ENCODE measurements at regions not wholly inside any gene's neighbourhood (a gene's known extent, or its start where the extent isn't known, plus 50 kb on each side); places are given as distances from the start of the nearest gene placed in this dataset.

GRCh38 chr11:21635394-21636145, 557.3 kb upstream of the ANO5 start:
- Histone ChIP-seq H3K27ac (no peak overlapping the region), H3K9me3 (no peaks in the 10 kb centered on the region), H3K36me3 (no peaks in the 10 kb centered on the region), H3K27me3 (no peaks in the 10 kb centered on the region), H3K4me3 (no peak overlapping the region), H3K4me1 (no peaks in the 10 kb centered on the region)
- no peak for TF ChIP-seq CTCF (IDR thresholded peaks at IDR 0.05)
- no peak for DNase-seq (ENCODE audit: low spot score in 2 of 2)
- intact Hi-C loops (cut with DNase I): no loop called here

DNA sequence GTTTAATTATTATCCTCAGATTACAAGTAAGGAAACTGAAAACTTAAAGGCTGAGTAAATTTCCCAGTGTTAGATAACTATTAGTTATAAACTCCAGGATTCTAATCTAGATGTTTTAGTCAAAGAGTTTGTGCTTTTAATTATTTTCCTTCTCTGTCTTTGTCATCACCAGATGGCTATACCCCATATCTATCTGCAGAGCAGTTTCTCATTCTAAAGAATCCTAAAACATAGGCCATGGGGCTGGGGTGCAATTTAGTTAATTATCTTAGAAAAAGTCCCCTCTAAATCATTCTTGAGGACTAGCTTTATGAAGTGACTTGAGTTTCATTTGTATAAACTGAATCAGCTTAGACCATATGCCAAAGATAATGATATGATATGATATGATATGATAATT, 556.3 kb upstream of the ANO5 start:
- Histone ChIP-seq H3K27ac (no peak overlapping the region), H3K4me3 (no peak overlapping the region), H3K36me3 (no peaks in the 10 kb centered on the region), H3K27me3 (no peaks in the 10 kb centered on the region), H3K4me1 (no peaks in the 10 kb centered on the region), H3K9me3 (no peaks in the 10 kb centered on the region)
- DNase-seq (ENCODE audit: low spot score in 2 of 2): no peak
- TF ChIP-seq CTCF (IDR thresholded peaks at IDR 0.05): no peak
- intact Hi-C loops (cut with DNase I): no loop called here

DNA sequence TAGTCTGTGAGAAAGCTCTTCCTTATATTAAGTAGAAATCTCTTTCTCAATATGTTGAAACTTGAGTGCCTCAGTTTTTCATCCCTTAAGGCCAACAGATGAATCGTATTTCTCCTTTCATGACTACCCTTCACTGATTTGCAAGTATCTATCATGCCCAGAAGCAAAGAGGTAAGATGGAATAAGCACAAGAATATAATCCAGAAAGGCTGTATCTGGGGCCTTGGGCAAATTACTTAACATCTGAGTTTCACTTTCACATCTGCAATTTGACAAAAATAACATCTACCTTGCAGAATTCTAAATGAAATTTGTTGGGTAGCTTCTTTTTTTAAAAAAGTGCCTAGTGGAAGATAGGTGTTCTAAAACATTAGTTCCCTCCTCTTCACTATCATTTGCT, 552.4 kb upstream of the ANO5 start:
- H3K4me3 ChIP-seq: no peak overlapping the region
- no peak for TF ChIP-seq CTCF (IDR thresholded peaks at IDR 0.05)
- DNase-seq (ENCODE audit: low spot score in 2 of 2): no peak
- no peaks in the 10 kb centered on the region for H3K27me3 ChIP-seq
- H3K27ac ChIP-seq: no peak overlapping the region
- no peaks in the 10 kb centered on the region for H3K4me1 ChIP-seq
- H3K36me3 ChIP-seq: no peaks in the 10 kb centered on the region
- intact Hi-C loops (cut with DNase I): no loop called here
- H3K9me3 ChIP-seq: no peaks in the 10 kb centered on the region

DNA sequence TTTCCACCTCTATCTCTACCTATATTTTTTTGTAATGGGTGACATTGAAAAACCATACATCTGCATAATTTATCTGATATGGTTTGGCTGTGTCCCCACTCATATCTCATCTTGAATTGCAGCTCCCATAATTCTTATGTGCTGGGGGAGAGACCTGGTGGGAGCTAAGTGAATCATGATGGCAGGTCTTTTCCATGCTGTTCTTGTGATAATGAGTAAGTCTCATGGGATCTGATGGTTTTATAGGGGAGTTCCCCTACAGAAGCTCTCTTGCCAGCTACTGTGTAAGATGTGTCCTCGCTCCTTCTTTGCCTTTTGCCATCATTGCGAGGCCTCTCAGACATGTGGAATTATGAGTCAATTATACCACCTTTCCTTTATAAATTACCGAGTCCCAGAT, 551.0 kb upstream of the ANO5 start:
- no peak overlapping the region for H3K4me3 ChIP-seq
- no peaks in the 10 kb centered on the region for H3K36me3 ChIP-seq
- no peak for TF ChIP-seq CTCF (IDR thresholded peaks at IDR 0.05)
- H3K4me1 ChIP-seq: no peaks in the 10 kb centered on the region
- H3K27me3 ChIP-seq: no peaks in the 10 kb centered on the region
- DNase-seq (ENCODE audit: low spot score in 2 of 2): no peak
- no peaks in the 10 kb centered on the region for H3K9me3 ChIP-seq
- intact Hi-C loops (cut with DNase I): no loop called here
- no peak overlapping the region for H3K27ac ChIP-seq

DNA sequence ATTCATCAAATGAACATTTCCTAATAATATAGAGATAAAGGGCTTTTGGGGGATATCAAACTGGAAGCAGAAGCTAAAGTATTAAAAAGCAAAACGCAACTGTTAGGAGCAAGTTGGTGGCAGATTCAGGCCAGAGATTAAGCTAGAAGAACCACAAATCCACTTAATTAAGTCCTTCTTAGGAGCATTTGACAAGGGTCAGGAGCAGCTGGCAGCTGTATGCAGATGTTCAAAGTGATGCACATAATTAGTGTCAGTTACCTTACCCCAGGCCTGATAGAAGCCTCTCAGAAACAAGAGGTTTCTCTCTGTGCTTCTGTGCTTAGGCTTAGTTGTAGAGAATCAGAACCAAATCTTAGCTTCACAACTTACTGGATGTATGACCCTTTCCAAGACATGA, 546.5 kb upstream of the ANO5 start:
- H3K27me3 ChIP-seq: no peaks in the 10 kb centered on the region
- no peak for TF ChIP-seq CTCF (IDR thresholded peaks at IDR 0.05)
- intact Hi-C loops (cut with DNase I): no loop called here
- H3K4me3 ChIP-seq: no peak overlapping the region
- H3K4me1 ChIP-seq: no peaks in the 10 kb centered on the region
- no peak overlapping the region for H3K27ac ChIP-seq
- no peaks in the 10 kb centered on the region for H3K36me3 ChIP-seq
- H3K9me3 ChIP-seq: no peaks in the 10 kb centered on the region
- DNase-seq (ENCODE audit: low spot score in 2 of 2): no peak

- H3K36me3 ChIP-seq: no peaks in the 10 kb centered on the region
- TF ChIP-seq CTCF (IDR thresholded peaks at IDR 0.05): no peak
These were observed 541.9 kb upstream of the ANO5 start for GRCh38 chr11:21650961-21651360.

More at GRCh38 chr11:21650961-21651360, 541.9 kb upstream of the ANO5 start:
- Histone ChIP-seq H3K27me3 (no peaks in the 10 kb centered on the region), H3K4me3 (no peak overlapping the region), H3K4me1 (no peaks in the 10 kb centered on the region), H3K27ac (no peak overlapping the region), H3K9me3 (no peaks in the 10 kb centered on the region)
- intact Hi-C loops (cut with DNase I): no loop called here
- no peak for DNase-seq (ENCODE audit: low spot score in 2 of 2)
